ENCODE measurements at regions not wholly inside any gene's neighbourhood (a gene's known extent, or its start where the extent isn't known, plus 50 kb on each side); places are given as distances from the start of the nearest gene placed in this dataset.
"Not testable (repeated sequence)": the region's sequence is repeated elsewhere in the genome, so short reads cannot be mapped to it uniquely, and the experiment has no call there.

DNA sequence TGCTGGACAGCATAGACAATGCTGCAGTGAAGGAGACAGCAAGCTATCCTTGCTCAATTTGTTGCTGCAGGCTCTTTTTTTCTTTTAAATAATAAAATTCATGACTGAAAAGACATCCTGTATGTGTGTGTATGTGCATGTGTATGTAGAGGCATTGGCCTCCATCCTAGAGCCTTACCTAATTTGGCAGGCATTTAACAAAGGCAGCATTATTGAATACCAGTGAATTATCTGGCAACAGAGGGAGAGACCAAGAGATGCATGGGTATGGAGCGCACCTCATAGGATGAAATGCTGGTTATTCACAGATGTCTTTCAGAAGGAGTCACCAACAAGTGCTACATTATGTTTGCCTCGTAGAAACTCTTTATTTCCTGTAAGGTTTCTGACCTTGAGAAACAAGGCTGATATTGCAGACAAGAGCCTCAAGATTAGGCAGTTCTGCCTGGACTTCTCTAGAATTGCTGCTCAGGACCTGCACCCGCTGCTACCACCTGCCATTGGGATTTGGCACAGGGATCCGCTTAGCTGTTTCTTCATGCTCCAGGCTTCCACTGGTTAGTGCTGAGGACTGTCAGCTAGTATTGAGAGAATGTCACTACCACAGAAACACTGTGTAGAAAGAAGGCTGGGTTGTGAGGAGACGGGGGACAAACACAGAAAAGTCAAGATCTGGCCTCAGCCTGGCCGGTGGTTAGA is 247.7 kb upstream of the RFX3 start:
- DNase-seq: no peak

DNA sequence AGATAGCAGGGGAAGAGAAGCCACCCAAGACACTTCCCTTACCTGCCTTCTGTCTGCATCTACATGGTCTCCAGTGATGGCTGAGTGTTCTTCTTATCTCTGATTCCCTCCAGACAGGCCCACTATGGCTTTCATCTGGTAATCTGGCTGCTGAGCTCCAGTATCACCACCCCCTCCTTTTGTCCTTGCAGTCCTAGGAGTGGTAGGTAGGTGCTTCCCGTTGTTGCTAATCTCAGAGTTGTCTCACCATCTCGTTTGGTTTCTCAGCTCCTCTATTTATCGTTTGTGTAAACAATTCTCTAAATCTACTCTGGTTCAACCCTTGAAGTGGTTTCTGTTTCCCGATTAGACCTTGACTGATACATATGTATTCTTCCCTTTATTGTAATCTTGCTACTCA is 243.8 kb upstream of the RFX3 start:
- no peak for DNase-seq

GRCh38 chr9:3768712-3769457 is 243.1 kb upstream of the RFX3 start:
- DNase-seq: peak in 1 of 14 donors; percentile 38

DNA sequence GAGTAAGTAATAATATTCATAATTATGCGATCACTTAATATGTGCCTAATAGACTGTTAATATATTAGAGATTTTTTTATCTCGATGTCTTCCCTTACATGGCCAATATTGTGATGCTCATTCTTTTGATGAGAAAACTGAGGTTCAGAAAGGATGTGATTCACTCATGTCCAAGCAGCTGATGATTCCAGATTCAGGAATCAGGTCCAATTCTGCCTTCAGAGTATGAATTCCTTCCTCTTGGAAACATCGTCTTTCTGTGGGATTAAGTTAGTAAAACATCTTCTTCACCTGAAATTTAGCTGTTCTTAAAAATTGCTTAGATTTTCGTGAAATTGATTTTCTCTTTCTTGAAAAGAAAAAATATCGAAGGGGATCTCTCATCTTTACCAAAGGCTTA is 242.5 kb upstream of the RFX3 start:
- DNase-seq: no peak

DNA sequence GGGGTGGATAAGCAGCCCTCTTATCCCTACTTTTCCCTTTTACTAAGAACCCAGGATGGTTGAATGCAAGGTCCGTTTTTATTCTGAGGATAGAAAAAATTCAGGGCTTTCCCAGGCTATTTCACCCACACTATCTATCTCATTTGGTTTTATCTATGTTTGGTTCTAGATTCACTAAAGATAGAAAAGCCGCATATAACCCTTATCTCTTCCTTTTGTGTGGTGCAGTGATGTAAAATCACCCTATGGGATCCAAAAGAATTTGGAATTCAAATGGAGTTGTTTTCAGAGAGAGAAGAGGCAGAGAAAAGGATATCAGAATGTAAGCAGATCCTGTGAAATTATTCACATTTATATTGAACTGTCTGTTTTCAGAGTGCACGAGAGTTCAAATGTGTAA is 236.3 kb upstream of the RFX3 start:
- no peak for DNase-seq

GRCh38 chr9:3760031-3760430 is 234.2 kb upstream of the RFX3 start:
- DNase-seq: no peak

GRCh38 chr9:3758816-3759576 is 233.2 kb upstream of the RFX3 start:
- DNase-seq: no peak

DNA sequence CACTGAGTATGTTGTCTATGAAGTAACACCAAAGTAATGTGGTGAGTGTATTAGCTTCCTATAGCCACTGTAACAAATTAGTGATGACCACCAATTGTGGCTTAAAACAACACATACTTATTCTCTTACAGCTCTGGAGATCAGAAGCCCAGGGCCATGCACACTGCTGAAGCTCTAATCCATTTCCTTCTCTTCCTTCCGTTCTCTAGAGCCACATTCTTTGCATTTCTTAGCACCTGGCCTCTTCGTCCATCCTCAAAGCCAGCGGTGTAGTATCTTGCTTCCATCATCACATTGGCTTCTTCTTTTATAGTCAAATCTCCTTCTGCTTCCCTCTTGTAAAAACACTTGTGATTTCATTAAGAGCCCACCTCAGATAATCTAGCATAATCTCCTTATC is 230.3 kb upstream of the RFX3 start:
- no peak for DNase-seq

GRCh38 chr9:3751125-3751758 is 225.4 kb upstream of the RFX3 start:
- peak in 2 of 14 donors; percentile 9 to 16 for DNase-seq

GRCh38 chr9:3750321-3750720 is 224.5 kb upstream of the RFX3 start:
- no peak for DNase-seq

GRCh38 chr9:3746296-3747275 is 220.8 kb upstream of the RFX3 start:
- peak in 1 of 14 donors; percentile 13 for DNase-seq

DNA sequence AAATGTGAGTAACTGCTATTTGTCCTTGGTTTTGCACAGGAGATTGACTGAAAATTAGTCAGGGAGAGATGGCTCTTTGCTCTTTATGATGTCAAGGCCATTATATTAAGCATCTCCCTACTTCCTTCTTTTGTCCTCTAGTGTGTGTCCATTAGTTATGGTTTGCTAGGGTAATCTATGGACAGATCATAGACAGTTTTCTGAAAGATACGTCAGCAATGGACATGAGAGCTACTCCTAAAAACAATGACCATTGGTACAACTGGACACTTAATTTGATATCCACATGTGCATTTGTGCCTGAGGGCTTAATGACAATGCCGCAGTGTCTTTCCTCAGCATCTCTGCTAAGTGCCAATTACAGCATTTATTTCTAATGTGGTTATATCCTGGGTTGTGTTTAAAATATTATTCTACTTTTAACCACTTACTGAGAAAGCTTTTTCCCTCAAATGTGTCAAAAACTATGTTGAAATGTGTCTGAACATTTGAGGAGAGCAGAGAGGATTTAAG is 218.2 kb upstream of the RFX3 start:
- DNase-seq: no peak

DNA sequence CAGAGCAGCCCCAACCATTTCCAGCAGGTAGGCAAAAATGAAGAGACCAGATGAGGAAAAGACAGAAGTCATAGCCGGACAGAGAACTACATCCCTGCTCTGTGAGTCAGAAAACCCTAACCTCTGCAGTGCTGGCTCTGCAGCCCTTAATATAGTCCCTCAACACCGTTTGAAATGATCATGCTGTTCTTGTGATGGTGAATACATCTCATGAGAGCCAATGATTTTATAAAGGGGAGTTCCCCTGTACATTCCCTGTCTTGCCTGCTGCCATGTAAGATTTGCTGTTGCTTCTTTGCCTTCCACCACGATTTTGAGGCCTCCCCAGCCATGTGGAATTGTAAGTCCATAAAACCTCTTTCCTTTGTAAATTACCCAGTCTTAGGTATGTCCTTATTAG is 216.8 kb upstream of the RFX3 start:
- no peak for DNase-seq

DNA sequence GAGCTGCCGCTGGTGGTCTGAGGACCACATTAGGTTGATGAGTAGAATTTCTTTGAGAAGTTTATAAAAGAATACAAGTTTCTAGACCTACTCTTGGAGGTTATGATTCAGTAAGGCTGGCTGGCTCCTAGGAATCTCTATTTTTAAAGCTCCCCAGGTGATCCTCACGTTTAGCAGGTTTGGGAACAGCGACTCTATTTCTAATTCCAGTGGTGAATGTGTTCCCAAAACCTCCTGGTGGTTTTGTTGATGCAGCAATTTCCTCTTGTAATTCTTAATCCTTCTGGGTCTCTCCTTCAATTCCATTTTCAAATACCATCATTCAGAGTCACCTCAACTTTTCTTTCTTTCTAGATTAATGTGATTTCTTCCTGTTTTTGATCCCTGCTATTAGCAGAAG is 215.9 kb upstream of the RFX3 start:
- DNase-seq: no peak

GRCh38 chr9:3740690-3741419 is 215.1 kb upstream of the RFX3 start:
- no peak for DNase-seq

DNA sequence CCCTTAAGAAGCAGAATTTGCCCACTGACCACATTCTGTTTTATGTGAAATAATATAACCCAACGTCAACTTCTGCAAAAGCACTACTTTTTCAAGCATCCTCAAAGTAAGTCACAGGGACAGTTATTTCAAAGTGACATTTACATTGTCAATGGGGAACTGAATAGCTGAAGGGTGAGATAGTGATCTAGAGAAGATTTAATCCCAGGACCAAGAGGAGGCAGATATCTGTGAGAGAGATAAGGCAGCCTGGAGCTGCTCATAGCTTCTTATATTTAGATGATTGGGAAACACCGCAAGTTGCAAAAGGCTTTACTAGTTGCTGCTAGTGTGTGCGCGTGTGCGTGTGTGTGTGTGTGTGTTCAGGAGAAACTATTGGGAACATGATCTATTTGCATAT is 210.4 kb upstream of the RFX3 start:
- DNase-seq: no peak

- DNase-seq: no peak
These were observed 209.4 kb upstream of the RFX3 start for GRCh38 chr9:3735251-3735650.

DNA sequence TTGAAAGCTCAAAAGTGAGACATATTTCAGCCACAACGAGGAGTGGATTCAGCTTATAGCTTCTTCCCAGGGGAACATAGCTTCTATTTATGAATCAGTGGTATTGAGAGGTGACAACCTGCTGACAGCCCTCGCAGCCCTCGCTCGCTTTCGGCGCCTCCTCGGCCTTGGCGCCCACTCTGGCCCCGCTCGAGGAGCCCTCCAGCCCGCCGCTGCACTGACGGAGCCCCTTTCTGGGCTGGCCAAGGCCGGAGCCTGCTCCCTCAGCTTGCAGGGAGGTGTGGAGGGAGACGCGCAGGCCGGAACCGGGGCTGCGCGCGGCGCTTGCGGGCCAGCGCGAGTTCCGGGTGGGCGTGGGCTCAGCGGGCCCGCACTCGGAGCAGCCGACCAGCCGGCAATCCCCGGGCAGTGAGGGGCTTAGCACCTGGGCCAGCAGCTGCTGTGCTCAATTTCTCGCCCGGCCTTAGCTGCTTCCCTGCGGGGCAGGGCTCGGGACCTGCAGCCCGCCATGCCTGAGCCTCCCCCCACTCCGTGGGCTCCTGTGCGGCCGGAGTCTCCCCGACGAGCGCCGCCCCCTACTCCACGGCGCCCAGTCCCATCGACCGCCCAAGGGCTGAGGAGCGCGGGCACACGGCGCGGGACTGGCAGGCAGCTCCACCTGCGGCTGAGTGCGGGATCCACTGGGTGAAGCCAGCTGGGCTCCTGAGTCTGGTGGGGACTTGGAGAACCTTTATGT is 207.9 kb upstream of the RFX3 start:
- not testable (repeated sequence) for DNase-seq

DNA sequence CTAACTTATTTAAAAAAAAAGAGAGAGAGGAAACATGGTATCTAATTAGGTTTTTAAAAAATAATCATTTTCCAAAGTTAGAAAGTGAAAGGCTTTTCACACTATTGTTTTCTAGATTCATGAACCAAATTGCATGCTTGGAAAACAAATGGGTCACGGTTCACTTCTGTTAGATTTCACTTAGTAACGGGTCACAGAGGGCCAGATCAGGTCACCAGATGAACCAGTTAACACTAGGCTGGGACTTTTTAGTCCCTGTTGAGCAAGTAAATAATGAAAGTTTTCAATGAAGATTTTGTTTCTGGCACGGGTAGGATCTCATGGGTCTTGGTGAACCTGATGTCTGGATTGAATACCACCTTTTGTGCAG is 207.2 kb upstream of the RFX3 start:
- DNase-seq: no peak

All from C1 segment of cervical spinal cord (tissue), 14 donors.